GM23248 (cell line): ENCODE measurements at regions not wholly inside any gene's neighbourhood (a gene's known extent, or its start where the extent isn't known, plus 50 kb on each side); places are given as distances from the start of the nearest gene placed in this dataset.

Experiments used
- EZH2 ChIP-seq: fragments of 200-600 bp; sonication (generic); IDR thresholded peaks from 2 replicates; pipeline ENCODE4 v1.6.1; 2018; ENCODE audit warnings: antibody characterized with exemption, mild to moderate bottlenecking; ENCODE audit not compliant: insufficient read depth, poor library complexity, severe bottlenecking
- EZH2phosphoT487 ChIP-seq: fragments of 200-600 bp; sonication (generic); IDR thresholded peaks from 2 replicates; pipeline ENCODE4 v1.6.1; 2018; ENCODE audit warnings: antibody characterized with exemption, moderate library complexity, mild to moderate bottlenecking, low read depth; ENCODE audit not compliant: insufficient read depth

- TF ChIP-seq EZH2 (no peak), EZH2phosphoT487 (no peak)
Observed at GRCh38 chr20:57843941-57844625, 134.3 kb upstream of the PMEPA1 start.
